GM18507 (cell line): ENCODE measurements at regions not wholly inside any gene's neighbourhood (a gene's known extent, or its start where the extent isn't known, plus 50 kb on each side); places are given as distances from the start of the nearest gene placed in this dataset.

ENCODE experiments used
- DNase-seq: peaks from one replicate; pipeline ENCODE4 v3.0.0; 2011; ENCODE audit warnings: low read depth; ENCODE audit not compliant: insufficient read length; ENCODE audit errors: extremely low spot score
- FAIRE-seq: peaks from 2 replicates; lab custom pipeline; 2011; peaks lifted over from hg19 to GRCh38; lab: Jason Lieb, UNC

DNA sequence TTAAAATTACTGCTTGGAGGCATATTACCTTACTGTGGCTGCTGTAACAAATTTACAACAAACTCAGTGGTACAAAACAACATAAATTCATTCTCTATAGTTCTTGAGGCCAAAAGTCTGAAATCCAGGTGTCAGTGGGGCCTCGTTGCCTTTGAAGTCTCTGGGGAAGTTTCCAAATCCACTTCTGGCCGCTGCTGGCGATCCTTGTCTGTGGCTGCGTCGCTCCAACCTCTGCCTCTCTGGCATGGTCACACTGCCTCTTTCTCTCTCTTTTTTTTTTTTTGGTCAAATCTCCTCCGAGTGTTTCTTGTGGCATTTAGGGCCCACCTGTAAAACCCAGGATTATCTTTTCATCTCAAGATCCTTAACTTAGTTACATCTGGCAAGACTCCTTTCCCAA is 182.8 kb downstream of the ST6GAL2 start:
- FAIRE-seq (no peak), DNase-seq (no peak)

DNA sequence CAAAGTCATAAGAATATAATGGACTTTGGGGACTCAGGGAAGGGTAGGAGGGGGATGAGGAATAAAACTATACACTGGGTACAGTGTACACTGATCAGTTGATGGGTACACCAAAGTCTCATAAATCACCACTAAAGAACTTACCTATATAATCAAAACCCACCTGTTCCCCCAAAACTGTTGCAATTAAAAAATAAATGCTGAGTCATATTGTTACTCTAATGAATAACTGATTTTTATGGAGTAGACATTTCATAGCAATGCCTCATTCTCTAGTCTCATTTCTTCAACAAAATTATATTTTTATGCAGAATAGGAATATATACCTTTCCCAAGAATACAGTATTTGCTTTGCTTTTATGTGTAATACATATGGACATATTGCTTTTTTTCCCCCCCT is 181.2 kb downstream of the ST6GAL2 start:
- no peak for FAIRE-seq
- no peak for DNase-seq

DNA sequence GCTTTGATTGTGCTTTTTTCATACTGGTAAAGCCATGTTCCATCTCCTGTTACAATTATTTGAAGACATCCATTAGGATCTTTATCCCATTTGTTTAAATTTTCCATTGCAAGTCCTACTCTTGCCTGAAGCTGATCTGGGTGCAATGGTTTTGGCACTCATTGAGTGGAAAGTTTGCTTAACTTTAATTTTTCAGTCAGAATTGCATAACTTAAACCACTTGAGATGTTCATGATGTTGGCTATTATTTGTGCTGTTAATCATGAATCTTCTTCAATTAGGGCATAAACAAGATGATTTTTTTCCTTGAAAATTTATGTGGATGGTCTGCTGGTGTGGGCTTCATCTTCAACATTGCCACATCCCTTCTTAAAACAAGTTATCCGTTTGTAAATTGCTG is 180.1 kb downstream of the ST6GAL2 start:
- FAIRE-seq (no peak), DNase-seq (no peak)

DNA sequence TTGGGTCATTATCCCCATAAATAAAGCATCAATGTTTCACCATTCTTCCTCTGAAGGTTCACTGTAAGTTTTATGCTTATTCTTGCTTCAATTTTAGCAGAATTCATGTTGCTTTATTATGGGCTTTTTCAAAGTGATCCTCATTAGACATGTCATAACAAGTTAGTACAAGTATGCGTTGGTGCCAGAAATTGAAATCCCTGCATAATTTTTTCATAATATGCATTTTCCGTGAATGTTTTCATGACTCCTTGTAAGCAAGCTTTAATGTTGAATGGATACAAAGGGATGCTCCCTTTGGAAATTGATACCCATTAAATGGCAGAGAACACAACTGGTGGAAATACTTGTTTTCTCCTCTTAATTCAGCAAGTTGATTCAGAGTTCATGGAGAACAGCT is 179.7 kb downstream of the ST6GAL2 start:
- no peak for DNase-seq
- no peak for FAIRE-seq

DNA sequence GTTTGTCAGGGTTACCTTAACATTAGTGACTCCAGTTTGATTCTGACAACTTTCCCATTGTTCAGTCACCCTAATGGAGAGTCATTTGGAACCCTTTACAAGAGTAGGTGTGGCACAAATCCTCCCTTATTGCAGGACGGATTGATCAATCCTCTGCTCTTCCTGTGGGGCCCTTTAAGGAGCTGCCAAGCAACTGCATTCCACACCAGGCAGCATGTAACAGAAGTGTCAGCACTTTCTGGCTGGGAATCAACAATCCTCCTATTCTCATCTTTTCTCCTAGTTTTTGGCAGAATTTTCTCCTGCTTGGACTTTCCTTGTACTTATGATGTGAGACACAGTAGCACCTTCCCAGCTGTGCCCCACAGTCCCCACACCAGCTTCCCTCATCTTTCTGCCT is 177.8 kb downstream of the ST6GAL2 start:
- DNase-seq (no peak), FAIRE-seq (no peak)

DNA sequence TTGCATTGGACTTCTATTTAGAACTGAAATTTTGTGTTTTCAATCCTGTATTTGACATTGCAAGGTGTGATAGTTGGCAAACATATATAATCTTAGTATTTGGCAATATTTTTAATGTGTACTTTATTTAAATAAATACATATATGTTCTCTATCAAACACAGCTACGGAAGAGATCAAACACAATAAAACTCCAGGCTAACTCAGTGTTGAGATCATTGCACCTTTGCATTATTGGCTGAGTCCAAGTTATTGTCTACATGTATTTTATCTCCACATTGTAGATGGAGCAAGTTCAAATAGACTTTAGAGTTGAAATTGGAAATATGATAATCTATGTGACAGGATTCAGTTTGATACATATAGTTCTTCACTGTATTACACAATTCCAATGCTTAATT is 176.7 kb downstream of the ST6GAL2 start:
- FAIRE-seq = no peak

DNA sequence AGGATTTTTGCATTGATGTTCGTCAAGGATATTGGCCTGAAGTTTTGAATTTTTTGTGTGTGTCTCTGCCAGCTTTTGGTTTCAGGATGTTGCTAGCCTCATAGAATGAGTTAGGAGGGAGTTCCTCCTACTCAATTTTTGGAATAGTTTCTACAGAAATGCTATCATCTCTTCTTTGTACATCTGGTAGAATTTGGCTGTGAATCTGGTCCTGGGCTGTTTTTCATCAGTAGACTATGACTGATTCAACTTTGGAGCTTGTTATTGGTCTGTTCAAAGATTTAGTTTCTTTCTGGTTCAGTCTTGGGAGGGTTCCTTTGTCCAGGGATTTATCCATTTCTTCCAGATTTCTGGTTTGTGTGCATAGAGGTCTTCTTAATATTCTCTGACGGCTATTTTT is 166.7 kb downstream of the ST6GAL2 start:
- DNase-seq (no peak), FAIRE-seq (no peak)

More for the DNA sequence above, 176.7 kb downstream of the ST6GAL2 start:
- no peak for DNase-seq

DNA sequence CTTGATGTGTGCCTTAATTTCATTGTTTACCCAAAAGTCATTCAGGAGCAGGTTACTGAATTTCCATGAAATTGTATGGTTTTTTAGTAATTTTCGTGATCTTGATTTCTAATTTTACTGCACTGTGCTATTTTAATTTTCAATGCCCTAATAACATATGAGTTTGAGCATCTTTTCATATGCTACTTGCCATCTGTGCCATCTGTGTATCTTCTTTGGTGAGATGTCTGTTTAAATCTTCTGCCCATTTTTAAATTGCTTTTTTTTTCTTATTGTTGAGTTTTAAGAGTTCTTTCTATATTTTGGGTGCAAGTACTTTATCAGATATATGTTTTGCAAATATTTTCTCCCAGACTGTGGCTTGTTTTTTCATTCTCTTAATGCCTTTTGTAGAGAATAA is 165.9 kb downstream of the ST6GAL2 start:
- FAIRE-seq (no peak), DNase-seq (no peak)

DNA sequence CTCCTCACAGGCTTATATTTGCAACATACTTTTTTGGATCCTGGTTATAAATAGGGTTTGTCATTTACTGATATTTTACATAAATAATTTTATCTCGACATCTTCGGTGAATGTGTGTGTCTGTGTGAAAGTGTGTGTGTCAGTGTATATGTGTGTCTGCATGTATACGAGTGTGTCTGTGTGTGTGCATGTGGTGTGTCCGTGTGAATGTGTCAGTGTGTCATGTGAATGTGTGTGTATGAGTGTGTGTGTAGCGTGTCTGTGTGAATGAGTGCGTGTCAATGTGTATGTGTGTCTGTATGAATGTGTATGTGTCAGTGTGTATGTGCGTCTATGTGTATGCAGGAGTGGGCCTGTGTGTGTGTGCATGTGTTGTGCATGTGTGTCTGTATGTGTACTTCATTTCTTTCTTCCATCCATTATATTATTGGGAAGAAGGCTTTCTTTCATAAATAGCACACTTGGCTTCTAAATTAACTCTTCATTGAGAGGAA is 161.6 kb downstream of the ST6GAL2 start:
- DNase-seq (no peak), FAIRE-seq (no peak)

DNA sequence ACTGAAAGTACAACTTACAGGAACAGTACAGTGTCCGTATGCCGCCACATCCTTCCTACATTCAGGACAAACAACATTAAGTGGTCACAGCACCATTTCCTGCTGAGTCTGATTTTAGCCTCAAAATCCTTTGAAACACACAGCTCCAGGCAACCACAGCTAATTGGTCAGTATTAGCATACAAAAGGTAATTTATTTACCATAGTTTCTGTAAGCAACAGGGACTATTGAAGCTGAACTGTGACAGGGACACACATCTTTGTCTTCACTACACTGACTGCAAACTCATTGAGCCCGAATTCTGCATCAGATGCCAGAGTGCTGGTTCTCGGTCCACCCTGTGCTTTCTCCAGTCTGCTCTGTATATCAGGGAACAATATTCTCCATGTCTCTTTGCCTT is 151.8 kb downstream of the ST6GAL2 start:
- no peak for FAIRE-seq
- no peak for DNase-seq

DNA sequence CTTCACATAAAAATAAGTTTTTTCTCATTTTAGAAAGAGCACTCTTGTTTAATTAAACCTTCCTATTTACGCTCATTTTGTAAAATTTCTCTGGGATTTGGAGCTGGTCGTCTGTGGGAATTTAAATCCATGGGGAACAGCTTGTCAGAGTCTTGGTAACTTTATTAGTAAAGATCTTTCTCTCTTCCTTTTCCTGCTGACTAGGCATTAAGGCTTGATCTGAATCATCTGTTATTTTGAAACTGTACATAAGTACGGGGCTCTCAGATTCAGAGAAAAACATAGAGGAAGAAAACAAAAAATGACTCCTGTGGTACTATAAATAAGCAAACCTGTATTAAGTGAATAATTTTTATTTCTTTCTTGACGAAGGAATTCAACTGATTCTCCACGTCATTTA is 150.2 kb downstream of the ST6GAL2 start:
- no peak for DNase-seq
- FAIRE-seq = no peak

DNA sequence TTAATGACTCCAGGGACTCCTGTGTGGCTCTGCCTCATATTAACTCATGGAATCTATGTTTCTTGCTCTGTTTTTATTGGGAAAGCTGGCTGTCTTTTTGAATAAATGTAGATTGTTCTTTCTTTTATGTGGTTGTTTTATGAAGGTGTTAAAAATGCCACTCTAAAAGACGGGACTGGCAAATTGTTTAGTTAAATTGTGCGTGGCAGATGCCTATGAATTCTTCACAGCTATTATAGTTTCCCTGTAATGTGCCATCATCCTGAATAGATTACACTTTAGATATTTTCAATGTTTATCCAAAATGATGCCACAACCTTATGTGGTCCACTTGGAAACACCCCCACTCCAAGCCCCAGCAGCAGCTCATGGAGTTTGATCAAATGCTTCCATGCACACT is 149.7 kb downstream of the ST6GAL2 start:
- no peak for FAIRE-seq
- DNase-seq = no peak

DNA sequence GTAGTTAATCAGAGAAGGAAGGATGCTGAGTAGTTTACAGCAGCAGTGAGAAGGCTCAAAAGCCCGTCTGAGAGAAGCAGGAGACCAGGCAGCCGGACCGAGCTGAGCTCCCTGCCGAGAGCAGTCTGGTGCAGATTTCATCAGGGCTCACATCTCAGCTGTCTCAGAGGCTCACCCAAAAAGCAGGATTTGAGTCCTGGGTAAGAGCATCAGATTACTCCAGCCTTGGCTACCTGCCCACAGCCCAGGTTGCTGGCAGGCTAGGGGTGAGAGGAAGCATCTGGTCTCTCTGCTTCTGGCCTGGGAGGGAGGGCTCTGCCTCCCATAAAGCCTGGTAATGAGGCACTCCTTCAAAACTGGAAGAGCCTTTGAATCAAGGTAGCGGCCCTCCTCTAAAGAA is 140.5 kb downstream of the ST6GAL2 start:
- no peak for FAIRE-seq
- no peak for DNase-seq

DNA sequence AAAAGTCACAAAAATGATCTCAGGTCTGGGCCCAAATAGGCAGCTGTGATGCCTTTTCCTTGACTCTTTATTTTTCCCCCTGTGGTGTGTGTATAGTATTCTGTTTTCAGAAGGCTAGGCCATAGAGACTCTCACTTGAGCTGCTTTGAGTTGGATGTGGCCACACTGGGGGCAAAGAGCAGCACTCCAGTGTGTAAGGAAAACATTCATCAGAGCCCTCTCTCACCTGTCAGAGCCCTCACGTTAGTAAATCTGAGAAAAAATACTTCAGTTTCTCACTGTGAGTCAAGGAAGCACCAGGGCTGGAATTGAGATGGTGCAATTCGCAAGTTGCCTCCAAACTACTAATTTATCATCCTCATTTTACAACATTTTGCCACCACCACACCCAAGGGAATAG is 136.1 kb downstream of the ST6GAL2 start:
- no peak for FAIRE-seq

More for the DNA sequence above, 136.1 kb downstream of the ST6GAL2 start:
- no peak for DNase-seq
